Thyroid gland (tissue), 4 donors: ENCODE measurements at regions not wholly inside any gene's neighbourhood (a gene's known extent, or its start where the extent isn't known, plus 50 kb on each side); places are given as distances from the start of the nearest gene placed in this dataset.

Source experiments
- DNase-seq, 2 donors: peaks; one replicate each; pipeline ENCODE4 v3.0.0-alpha.2; 2019
- H3K27ac ChIP-seq, 3 donors: fragments of 200-600 bp; sonication (generic); 1 replicate in 2 of 3; 2 replicates in 1 of 3; pipeline ENCODE4 v1.5.1; 2016 to 2019; ENCODE audit warnings: mild to moderate bottlenecking in 1 of 3, moderate library complexity in 1 of 3
- H3K27me3 ChIP-seq: fragments of 200-600 bp; sonication (generic); one replicate; pipeline ENCODE4 v1.5.1; 2019
- H3K36me3 ChIP-seq, 2 donors: fragments of 200-600 bp; sonication (generic); one replicate each; pipeline ENCODE4 v1.5.1; 2016 to 2019
- H3K4me1 ChIP-seq, 2 donors: fragments of 200-600 bp; sonication (generic); one replicate each; pipeline ENCODE4 v1.5.1; 2017 to 2019
- H3K4me3 ChIP-seq, 3 donors: fragments of 200-600 bp; sonication (generic); replicated peaks in 1 of 3; 1 replicate in 2 of 3; 2 replicates in 1 of 3; pipeline ENCODE4 v1.5.1; 2016; ENCODE audit warnings: mild to moderate bottlenecking in 1 of 3
- H3K9me3 ChIP-seq: fragments of 200-600 bp; sonication (generic); one replicate; pipeline ENCODE4 v1.5.1; 2017
- CTCF ChIP-seq, 6 experiments: fragments of 200-600 bp in 3 of 6; fragments of 450-650 bp in 3 of 6; sonication (generic) in 3 of 6; IDR thresholded peaks; one replicate each; pipeline ENCODE4 v1.5.1; 2016 to 2019; ENCODE audit warnings: antibody characterized with exemption in 6 of 6, mild to moderate bottlenecking in 2 of 6, inconsistent platforms in 1 of 6, moderate library complexity in 1 of 6
- POLR2A ChIP-seq, 2 donors: fragments of 450-650 bp; IDR thresholded peaks; one replicate each; pipeline ENCODE4 v1.6.1; 2017; ENCODE audit warnings: antibody characterized with exemption in 2 of 2, mild to moderate bottlenecking in 2 of 2, moderate library complexity in 1 of 2
- WGBS, 2 donors: methylation state at CpG; one replicate each; pipeline ENCODE4 v1.1.5; 2017; 5-methylcytosine and 5-hydroxymethylcytosine counted together
- intact Hi-C: fragments of 100-400 bp; cut with DNase I; formaldehyde crosslinking; loops from one replicate; pipeline ENCODE4 v1.15.1; 2023

- whole genome bisulfite sequencing, 2 donors: 80 to 100% methylated on average over 3 to 5 of the region's 5 CpGs
- intact Hi-C loops: no loop called here
- Histone ChIP-seq H3K4me1 (peaks cover 0 to 3% of the 10 kb centered on the region in 2 donors), H3K4me3 (no peak overlapping the region), H3K9me3 (no peaks in the 10 kb centered on the region), H3K27me3 (no peaks in the 10 kb centered on the region), H3K27ac (no peak overlapping the region), H3K36me3 (no peaks in the 10 kb centered on the region)
- no peak for TF ChIP-seq POLR2A (IDR thresholded peaks at IDR 0.05)
- no peak for TF ChIP-seq CTCF (IDR thresholded peaks at IDR 0.05)
- DNase-seq: no peak
These were observed 758.4 kb downstream of the LTN1 start for GRCh38 chr21:28234326-28234725.

DNA sequence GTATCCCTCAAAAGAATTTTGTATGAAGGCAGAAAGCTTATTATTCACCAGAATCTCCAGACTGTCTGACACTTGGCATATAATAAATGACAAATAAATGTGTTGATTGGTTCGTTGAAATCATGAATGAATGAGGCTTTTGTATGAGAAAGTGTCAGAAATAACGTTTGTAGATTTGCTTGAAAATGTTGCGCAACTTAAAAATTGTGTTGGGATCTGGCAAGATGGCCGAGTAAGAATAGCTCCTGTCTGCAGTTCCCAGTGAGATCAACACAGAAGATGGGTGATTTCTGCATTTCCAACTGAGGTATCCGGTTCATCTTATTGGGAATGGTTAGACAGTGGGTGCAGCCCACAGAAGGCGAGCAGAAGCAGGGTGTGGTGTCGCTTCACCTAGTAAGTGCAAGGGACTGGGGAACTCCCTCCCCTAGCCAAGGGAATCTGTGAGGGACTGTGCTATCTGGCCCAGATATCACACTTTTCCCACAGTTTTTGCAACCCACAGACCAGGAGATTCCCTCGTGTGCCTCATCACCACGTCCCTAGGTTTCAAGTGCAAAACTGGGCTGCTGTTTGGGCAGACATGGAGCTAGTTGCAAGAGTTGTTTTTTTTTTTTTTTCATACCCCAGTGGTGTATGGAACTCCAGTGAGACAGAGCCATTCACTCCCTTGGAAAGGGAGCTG, 759.0 kb downstream of the LTN1 start:
- intact Hi-C loops: no loop called here
- Histone ChIP-seq H3K4me1 (peaks cover 0 to under 1% of the 10 kb centered on the region in 2 donors), H3K9me3 (no peaks in the 10 kb centered on the region), H3K36me3 (no peaks in the 10 kb centered on the region), H3K4me3 (no peak overlapping the region), H3K27ac (no peak overlapping the region), H3K27me3 (no peaks in the 10 kb centered on the region)
- WGBS, 2 donors: 88 to 91% methylated on average over 9 of the region's 9 CpGs
- no peak for TF ChIP-seq POLR2A (IDR thresholded peaks at IDR 0.05)
- no peak for TF ChIP-seq CTCF (IDR thresholded peaks at IDR 0.05)
- no peak for DNase-seq

- H3K27me3 ChIP-seq: no peaks in the 10 kb centered on the region
- WGBS, 2 donors: 62 to 63% methylated on average over 1 of the region's 1 CpG
- no peak for TF ChIP-seq CTCF (IDR thresholded peaks at IDR 0.05)
- TF ChIP-seq POLR2A (IDR thresholded peaks at IDR 0.05): no peak
These were observed 762.1 kb downstream of the LTN1 start for GRCh38 chr21:28230559-28230958.

GRCh38 chr21:28229814-28230213, 762.9 kb downstream of the LTN1 start:
- no peak for DNase-seq
- TF ChIP-seq CTCF (IDR thresholded peaks at IDR 0.05): no peak
- no peak for TF ChIP-seq POLR2A (IDR thresholded peaks at IDR 0.05)
- Histone ChIP-seq H3K4me1 (peaks cover 0 to 4% of the 10 kb centered on the region in 2 donors), H3K36me3 (no peaks in the 10 kb centered on the region), H3K27ac (no peak overlapping the region), H3K27me3 (no peaks in the 10 kb centered on the region), H3K9me3 (no peaks in the 10 kb centered on the region), H3K4me3 (no peak overlapping the region)
- WGBS, 2 donors: 81 to 85% methylated on average over 4 of the region's 4 CpGs
- intact Hi-C loops: no loop called here

More at GRCh38 chr21:28230559-28230958, 762.1 kb downstream of the LTN1 start:
- Histone ChIP-seq H3K4me1 (peaks cover 0 to 4% of the 10 kb centered on the region in 2 donors), H3K27ac (no peak overlapping the region), H3K4me3 (no peak overlapping the region), H3K36me3 (no peaks in the 10 kb centered on the region), H3K9me3 (no peaks in the 10 kb centered on the region)
- DNase-seq: no peak
- intact Hi-C loops: no loop called here

DNA sequence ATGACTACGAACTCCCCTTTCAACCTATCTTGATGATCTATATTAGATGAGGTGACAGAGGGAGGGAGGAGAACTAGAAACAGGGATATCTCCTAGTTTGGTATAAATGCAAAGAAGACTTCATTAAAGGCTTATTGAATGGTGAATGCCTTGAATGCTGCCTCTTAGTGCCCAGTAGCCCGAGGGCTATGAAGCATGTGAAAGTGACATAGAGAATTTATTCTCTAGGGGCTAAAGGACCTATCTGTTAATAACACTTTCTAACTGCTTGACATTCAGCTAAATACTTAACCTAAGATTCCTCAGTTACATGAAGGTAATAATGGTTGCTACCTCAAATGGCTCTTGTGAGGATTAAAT, 764.1 kb downstream of the LTN1 start:
- H3K27me3 ChIP-seq: no peaks in the 10 kb centered on the region
- DNase-seq: no peak
- TF ChIP-seq CTCF (IDR thresholded peaks at IDR 0.05): no peak
- no peak for TF ChIP-seq POLR2A (IDR thresholded peaks at IDR 0.05)
- no peaks in the 10 kb centered on the region for H3K9me3 ChIP-seq
- no peak overlapping the region for H3K4me3 ChIP-seq
- H3K36me3 ChIP-seq: no peaks in the 10 kb centered on the region
- 70 to 73% methylated on average over 2 of the region's 2 CpGs for WGBS, 2 donors
- intact Hi-C loops: no loop called here
- H3K4me1 ChIP-seq: peaks cover 0 to 4% of the 10 kb centered on the region in 2 donors
- H3K27ac ChIP-seq: no peak overlapping the region
